GM23338 (cell line): ENCODE measurements at regions not wholly inside any gene's neighbourhood (a gene's known extent, or its start where the extent isn't known, plus 50 kb on each side); places are given as distances from the start of the nearest gene placed in this dataset.

Experiments
- ATAC-seq: fragments of 200-7000 bp; cut with Tn5 transposase; 3 replicates; pipeline ENCODE4 v1.9.1; 2020
- DNase-seq: peaks from one replicate; pipeline ENCODE4 v3.0.0-alpha.2; 2015; ENCODE audit warnings: low spot score
- H2AFZ ChIP-seq: fragments of 200-600 bp; sonication (generic); 2 replicates; pipeline ENCODE4 v1.8.0; 2016; ENCODE audit warnings: antibody characterized with exemption, mild to moderate bottlenecking, moderate library complexity
- H3F3A ChIP-seq: fragments of 200-600 bp; sonication (generic); replicated peaks from 2 replicates; pipeline ENCODE4 v1.8.0; 2017; ENCODE audit warnings: antibody characterized with exemption, mixed run types, low read depth
- H3K27ac ChIP-seq: fragments of 200-600 bp; sonication (generic); 2 replicates; pipeline ENCODE4 v1.6.1; 2016; ENCODE audit warnings: low read depth
- H3K27me3 ChIP-seq: fragments of 200-600 bp; sonication (generic); 2 replicates; pipeline ENCODE4 v1.8.0; 2016; ENCODE audit warnings: mild to moderate bottlenecking, mixed run types, moderate library complexity; ENCODE audit not compliant: insufficient read depth
- H3K36me3 ChIP-seq: fragments of 200-600 bp; sonication (generic); 2 replicates; pipeline ENCODE4 v1.8.0; 2016; ENCODE audit warnings: mild to moderate bottlenecking; ENCODE audit not compliant: insufficient read depth
- H3K4me1 ChIP-seq: fragments of 200-600 bp; sonication (generic); 2 replicates; pipeline ENCODE4 v1.8.0; 2016; ENCODE audit warnings: mild to moderate bottlenecking, moderate library complexity; ENCODE audit not compliant: insufficient read depth
- H3K4me2 ChIP-seq: fragments of 200-600 bp; sonication (generic); 2 replicates; pipeline ENCODE4 v1.7.1; 2017; ENCODE audit warnings: mixed run types
- H3K4me3 ChIP-seq: fragments of 200-600 bp; sonication (generic); 2 replicates; pipeline ENCODE4 v1.6.1; 2016; ENCODE audit warnings: mixed run types
- H3K79me2 ChIP-seq: fragments of 200-600 bp; sonication (generic); replicated peaks from 2 replicates; pipeline ENCODE4 v1.8.0; 2017; ENCODE audit warnings: mild to moderate bottlenecking; ENCODE audit not compliant: insufficient read depth
- H3K9me2 ChIP-seq: fragments of 200-600 bp; sonication (generic); 2 replicates; pipeline ENCODE4 v1.8.0; 2017; ENCODE audit not compliant: insufficient read depth
- H4K20me1 ChIP-seq: fragments of 200-600 bp; sonication (generic); replicated peaks from 2 replicates; pipeline ENCODE4 v1.8.0; 2017; ENCODE audit warnings: mild to moderate bottlenecking; ENCODE audit not compliant: insufficient read depth
- H3K27ac Mint-ChIP-seq: 2 replicates; pipeline ENCODE4 v1.8.0; 2020; ENCODE audit warnings: inconsistent platforms, mild to moderate bottlenecking, moderate library complexity, mixed read lengths
- H3K27me3 Mint-ChIP-seq: 3 replicates; pipeline ENCODE4 v1.8.0; 2022; ENCODE audit warnings: low read depth, mild to moderate bottlenecking, moderate library complexity, mixed read lengths, inconsistent platforms; ENCODE audit not compliant: insufficient read depth, poor library complexity
- H3K36me3 Mint-ChIP-seq: 3 replicates; pipeline ENCODE4 v1.8.0; 2021; ENCODE audit warnings: low read depth, mild to moderate bottlenecking, inconsistent platforms, moderate library complexity, mixed read lengths
- H3K4me1 Mint-ChIP-seq: 3 replicates; pipeline ENCODE4 v1.8.0; 2020; ENCODE audit warnings: mild to moderate bottlenecking, inconsistent platforms, mixed read lengths
- H3K4me3 Mint-ChIP-seq: 3 replicates; pipeline ENCODE4 v1.8.0; 2021; ENCODE audit warnings: moderate library complexity, mild to moderate bottlenecking, inconsistent platforms, mixed read lengths
- H3K9me3 Mint-ChIP-seq: 3 replicates; pipeline ENCODE4 v1.8.0; 2020; ENCODE audit warnings: moderate library complexity, mild to moderate bottlenecking, inconsistent platforms, mixed read lengths
- CREB1 ChIP-seq: fragments of 250-450 bp; sonication (Bioruptor Pico); IDR thresholded peaks from 2 replicates; pipeline ENCODE4 v1.5.0; 2020; ENCODE audit warnings: low read depth, mild to moderate bottlenecking, moderate library complexity
- CTCF ChIP-seq, 2 experiments: fragments of 200-600 bp in 1 of 2; sonication (generic) in 1 of 2; conservative IDR thresholded peaks; 2 replicates each; pipeline versions ENCODE4 v1.5.1 to v1.6.1; 2016 to 2017; ENCODE audit warnings: antibody characterized with exemption in 2 of 2, low read depth in 2 of 2, mild to moderate bottlenecking in 2 of 2, moderate library complexity in 1 of 2
- ETS1 ChIP-seq: IDR thresholded peaks from 2 replicates; pipeline ENCODE4 v1.6.1; 2016; ENCODE audit warnings: antibody characterized with exemption
- EZH2 ChIP-seq: fragments of 200-600 bp; sonication (generic); IDR thresholded peaks from one replicate; pipeline ENCODE4 v1.8.0; 2017; ENCODE audit warnings: antibody characterized with exemption, mild to moderate bottlenecking, low read depth; ENCODE audit not compliant: unreplicated experiment
- EZH2phosphoT487 ChIP-seq: fragments of 200-600 bp; sonication (generic); IDR thresholded peaks from one replicate; pipeline ENCODE4 v1.8.1; 2018; ENCODE audit warnings: antibody characterized with exemption; ENCODE audit not compliant: unreplicated experiment
- JUNB ChIP-seq: IDR thresholded peaks from one replicate; pipeline ENCODE4 v1.6.1; 2016; ENCODE audit warnings: antibody characterized with exemption; ENCODE audit not compliant: unreplicated experiment
- NANOG ChIP-seq: IDR thresholded peaks from 2 replicates; pipeline ENCODE4 v1.6.1; 2016; ENCODE audit warnings: antibody characterized with exemption, borderline replicate concordance
- POLR2AphosphoS5 ChIP-seq: IDR thresholded peaks from 2 replicates; pipeline ENCODE4 v1.6.1; 2016; ENCODE audit warnings: antibody characterized with exemption, low read depth
- STAT1 ChIP-seq: IDR thresholded peaks from one replicate; pipeline ENCODE4 v1.6.1; 2016; ENCODE audit warnings: antibody characterized with exemption; ENCODE audit not compliant: unreplicated experiment
- ZNF114 ChIP-seq: fragments of 250-450 bp; sonication (Bioruptor Pico); IDR thresholded peaks from 2 replicates; pipeline ENCODE4 v1.5.0; 2020; ENCODE audit warnings: mild to moderate bottlenecking, moderate library complexity
- ZNF331 ChIP-seq: fragments of 250-450 bp; sonication (Bioruptor Pico); IDR thresholded peaks from 2 replicates; pipeline ENCODE4 v1.5.0; 2020; ENCODE audit warnings: low read depth, mild to moderate bottlenecking, moderate library complexity
- TF ChIP-seq, protein P1 (sequence below): fragments of 250-450 bp; sonication (Bioruptor Pico); IDR thresholded peaks from 2 replicates; pipeline ENCODE4 v1.5.0; 2020; ENCODE audit warnings: mild to moderate bottlenecking, moderate library complexity
- TF ChIP-seq, protein P2 (sequence below): IDR thresholded peaks from one replicate; pipeline ENCODE4 v1.6.1; 2018; ENCODE audit warnings: antibody characterized with exemption; ENCODE audit not compliant: unreplicated experiment

- TF ChIP-seq, protein P1, sequence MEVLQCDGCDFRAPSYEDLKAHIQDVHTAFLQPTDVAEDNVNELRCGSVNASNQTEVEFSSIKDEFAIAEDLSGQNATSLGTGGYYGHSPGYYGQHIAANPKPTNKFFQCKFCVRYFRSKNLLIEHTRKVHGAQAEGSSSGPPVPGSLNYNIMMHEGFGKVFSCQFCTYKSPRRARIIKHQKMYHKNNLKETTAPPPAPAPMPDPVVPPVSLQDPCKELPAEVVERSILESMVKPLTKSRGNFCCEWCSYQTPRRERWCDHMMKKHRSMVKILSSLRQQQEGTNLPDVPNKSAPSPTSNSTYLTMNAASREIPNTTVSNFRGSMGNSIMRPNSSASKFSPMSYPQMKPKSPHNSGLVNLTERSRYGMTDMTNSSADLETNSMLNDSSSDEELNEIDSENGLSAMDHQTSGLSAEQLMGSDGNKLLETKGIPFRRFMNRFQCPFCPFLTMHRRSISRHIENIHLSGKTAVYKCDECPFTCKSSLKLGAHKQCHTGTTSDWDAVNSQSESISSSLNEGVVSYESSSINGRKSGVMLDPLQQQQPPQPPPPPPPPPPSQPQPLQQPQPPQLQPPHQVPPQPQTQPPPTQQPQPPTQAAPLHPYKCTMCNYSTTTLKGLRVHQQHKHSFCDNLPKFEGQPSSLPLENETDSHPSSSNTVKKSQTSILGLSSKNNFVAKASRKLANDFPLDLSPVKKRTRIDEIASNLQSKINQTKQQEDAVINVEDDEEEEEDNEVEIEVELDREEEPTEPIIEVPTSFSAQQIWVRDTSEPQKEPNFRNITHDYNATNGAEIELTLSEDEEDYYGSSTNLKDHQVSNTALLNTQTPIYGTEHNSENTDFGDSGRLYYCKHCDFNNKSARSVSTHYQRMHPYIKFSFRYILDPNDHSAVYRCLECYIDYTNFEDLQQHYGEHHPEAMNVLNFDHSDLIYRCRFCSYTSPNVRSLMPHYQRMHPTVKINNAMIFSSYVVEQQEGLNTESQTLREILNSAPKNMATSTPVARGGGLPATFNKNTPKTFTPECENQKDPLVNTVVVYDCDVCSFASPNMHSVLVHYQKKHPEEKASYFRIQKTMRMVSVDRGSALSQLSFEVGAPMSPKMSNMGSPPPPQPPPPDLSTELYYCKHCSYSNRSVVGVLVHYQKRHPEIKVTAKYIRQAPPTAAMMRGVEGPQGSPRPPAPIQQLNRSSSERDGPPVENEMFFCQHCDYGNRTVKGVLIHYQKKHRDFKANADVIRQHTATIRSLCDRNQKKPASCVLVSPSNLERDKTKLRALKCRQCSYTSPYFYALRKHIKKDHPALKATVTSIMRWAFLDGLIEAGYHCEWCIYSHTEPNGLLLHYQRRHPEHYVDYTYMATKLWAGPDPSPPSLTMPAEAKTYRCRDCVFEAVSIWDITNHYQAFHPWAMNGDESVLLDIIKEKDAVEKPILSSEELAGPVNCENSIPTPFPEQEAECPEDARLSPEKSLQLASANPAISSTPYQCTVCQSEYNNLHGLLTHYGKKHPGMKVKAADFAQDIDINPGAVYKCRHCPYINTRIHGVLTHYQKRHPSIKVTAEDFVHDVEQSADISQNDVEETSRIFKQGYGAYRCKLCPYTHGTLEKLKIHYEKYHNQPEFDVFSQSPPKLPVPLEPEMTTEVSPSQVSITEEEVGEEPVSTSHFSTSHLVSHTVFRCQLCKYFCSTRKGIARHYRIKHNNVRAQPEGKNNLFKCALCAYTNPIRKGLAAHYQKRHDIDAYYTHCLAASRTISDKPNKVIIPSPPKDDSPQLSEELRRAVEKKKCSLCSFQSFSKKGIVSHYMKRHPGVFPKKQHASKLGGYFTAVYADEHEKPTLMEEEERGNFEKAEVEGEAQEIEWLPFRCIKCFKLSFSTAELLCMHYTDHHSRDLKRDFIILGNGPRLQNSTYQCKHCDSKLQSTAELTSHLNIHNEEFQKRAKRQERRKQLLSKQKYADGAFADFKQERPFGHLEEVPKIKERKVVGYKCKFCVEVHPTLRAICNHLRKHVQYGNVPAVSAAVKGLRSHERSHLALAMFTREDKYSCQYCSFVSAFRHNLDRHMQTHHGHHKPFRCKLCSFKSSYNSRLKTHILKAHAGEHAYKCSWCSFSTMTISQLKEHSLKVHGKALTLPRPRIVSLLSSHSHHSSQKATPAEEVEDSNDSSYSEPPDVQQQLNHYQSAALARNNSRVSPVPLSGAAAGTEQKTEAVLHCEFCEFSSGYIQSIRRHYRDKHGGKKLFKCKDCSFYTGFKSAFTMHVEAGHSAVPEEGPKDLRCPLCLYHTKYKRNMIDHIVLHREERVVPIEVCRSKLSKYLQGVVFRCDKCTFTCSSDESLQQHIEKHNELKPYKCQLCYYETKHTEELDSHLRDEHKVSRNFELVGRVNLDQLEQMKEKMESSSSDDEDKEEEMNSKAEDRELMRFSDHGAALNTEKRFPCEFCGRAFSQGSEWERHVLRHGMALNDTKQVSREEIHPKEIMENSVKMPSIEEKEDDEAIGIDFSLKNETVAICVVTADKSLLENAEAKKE (CRISPR knock-in tag), result no peak
- TF ChIP-seq ZNF331 (CRISPR knock-in tag), result no peak
- TF ChIP-seq STAT1, result no peak
- TF ChIP-seq CREB1 (CRISPR knock-in tag), result no peak
- TF ChIP-seq JUNB, result no peak
- TF ChIP-seq ZNF114 (CRISPR knock-in tag), result no peak
- TF ChIP-seq NANOG, result no peak
- TF ChIP-seq EZH2phosphoT487, result no peak
These were observed 210.2 kb upstream of the ADCY2 start (continued) for GRCh38 chr5:7185742-7186141.

DNA sequence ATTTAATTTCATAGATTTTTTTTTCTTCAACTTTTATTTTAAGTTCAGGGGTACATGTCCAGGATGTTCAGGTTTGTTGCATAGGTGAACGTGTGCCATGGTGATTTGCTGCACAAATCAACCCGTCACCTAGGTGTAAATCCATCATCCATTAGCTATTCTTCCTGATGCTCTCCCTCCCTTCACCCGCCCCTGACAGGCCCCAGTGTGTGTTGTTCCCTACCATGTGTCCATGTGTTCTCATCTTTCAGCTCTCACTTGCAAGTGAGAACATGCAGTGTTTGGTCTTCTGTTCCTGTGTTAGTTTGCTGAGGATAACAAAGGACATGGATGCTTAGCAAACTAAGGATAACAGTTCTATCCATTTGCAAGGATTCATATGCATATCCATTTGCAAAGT, 209.1 kb upstream of the ADCY2 start:
- H3K36me3 Mint-ChIP-seq, result no peaks in the 10 kb centered on the region
- no peaks in the 10 kb centered on the region for H3K4me1 ChIP-seq
- no peaks in the 10 kb centered on the region for H3K9me2 ChIP-seq
- ATAC-seq (no peak), DNase-seq (no peak)
- H3K27ac Mint-ChIP-seq, result no peak overlapping the region
- TF ChIP-seq ZNF331 (CRISPR knock-in tag), result no peak
- TF ChIP-seq, protein P2, sequence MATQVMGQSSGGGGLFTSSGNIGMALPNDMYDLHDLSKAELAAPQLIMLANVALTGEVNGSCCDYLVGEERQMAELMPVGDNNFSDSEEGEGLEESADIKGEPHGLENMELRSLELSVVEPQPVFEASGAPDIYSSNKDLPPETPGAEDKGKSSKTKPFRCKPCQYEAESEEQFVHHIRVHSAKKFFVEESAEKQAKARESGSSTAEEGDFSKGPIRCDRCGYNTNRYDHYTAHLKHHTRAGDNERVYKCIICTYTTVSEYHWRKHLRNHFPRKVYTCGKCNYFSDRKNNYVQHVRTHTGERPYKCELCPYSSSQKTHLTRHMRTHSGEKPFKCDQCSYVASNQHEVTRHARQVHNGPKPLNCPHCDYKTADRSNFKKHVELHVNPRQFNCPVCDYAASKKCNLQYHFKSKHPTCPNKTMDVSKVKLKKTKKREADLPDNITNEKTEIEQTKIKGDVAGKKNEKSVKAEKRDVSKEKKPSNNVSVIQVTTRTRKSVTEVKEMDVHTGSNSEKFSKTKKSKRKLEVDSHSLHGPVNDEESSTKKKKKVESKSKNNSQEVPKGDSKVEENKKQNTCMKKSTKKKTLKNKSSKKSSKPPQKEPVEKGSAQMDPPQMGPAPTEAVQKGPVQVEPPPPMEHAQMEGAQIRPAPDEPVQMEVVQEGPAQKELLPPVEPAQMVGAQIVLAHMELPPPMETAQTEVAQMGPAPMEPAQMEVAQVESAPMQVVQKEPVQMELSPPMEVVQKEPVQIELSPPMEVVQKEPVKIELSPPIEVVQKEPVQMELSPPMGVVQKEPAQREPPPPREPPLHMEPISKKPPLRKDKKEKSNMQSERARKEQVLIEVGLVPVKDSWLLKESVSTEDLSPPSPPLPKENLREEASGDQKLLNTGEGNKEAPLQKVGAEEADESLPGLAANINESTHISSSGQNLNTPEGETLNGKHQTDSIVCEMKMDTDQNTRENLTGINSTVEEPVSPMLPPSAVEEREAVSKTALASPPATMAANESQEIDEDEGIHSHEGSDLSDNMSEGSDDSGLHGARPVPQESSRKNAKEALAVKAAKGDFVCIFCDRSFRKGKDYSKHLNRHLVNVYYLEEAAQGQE, result no peak
- no peak for TF ChIP-seq CTCF (conservative IDR thresholded peaks at IDR 0.05; ENCODE audit: low read depth in 2 of 2)
- no peak for TF ChIP-seq POLR2AphosphoS5
- TF ChIP-seq CREB1 (CRISPR knock-in tag), result no peak
- no peak for TF ChIP-seq ETS1
- TF ChIP-seq NANOG, result no peak
- TF ChIP-seq EZH2phosphoT487, result no peak
- TF ChIP-seq ZNF114 (CRISPR knock-in tag), result no peak
- no peak for TF ChIP-seq EZH2
- TF ChIP-seq JUNB, result no peak
- TF ChIP-seq STAT1, result no peak
- no peaks in the 10 kb centered on the region for H3F3A ChIP-seq
- H3K4me2 ChIP-seq, result no peak overlapping the region
- no peak overlapping the region for H3K4me3 ChIP-seq
- H3K79me2 ChIP-seq, result no peaks in the 10 kb centered on the region
- no peaks in the 10 kb centered on the region for H3K27me3 Mint-ChIP-seq
- no peak overlapping the region for H2AFZ ChIP-seq
- H3K27me3 ChIP-seq, result no peaks in the 10 kb centered on the region
- no peaks in the 10 kb centered on the region for H4K20me1 ChIP-seq
- no peaks in the 10 kb centered on the region for H3K9me3 Mint-ChIP-seq
- no peaks in the 10 kb centered on the region for H3K36me3 ChIP-seq
- H3K4me1 Mint-ChIP-seq, result no peaks in the 10 kb centered on the region
- no peak overlapping the region for H3K4me3 Mint-ChIP-seq
- no peak overlapping the region for H3K27ac ChIP-seq
